Left hindlimb (tissue), 1 donor: ENCODE measurements at regions not wholly inside any gene's neighbourhood (a gene's known extent, or its start where the extent isn't known, plus 50 kb on each side); places are given as distances from the start of the nearest gene placed in this dataset.
A peak's percentile ranks its signal among the peaks of the same experiment; 100 is the strongest.
"Not testable (repeated sequence)": the region's sequence is repeated elsewhere in the genome, so short reads cannot be mapped to it uniquely, and the experiment has no call there.

Experiments used
- DNase-seq: peaks from one replicate; pipeline ENCODE4 v3.0.0-alpha.2; 2018

- not testable (repeated sequence) for DNase-seq
These were observed 318.4 kb downstream of the ZFHX3 start for GRCh38 chr16:72729552-72729951.

GRCh38 chr16:72728516-72728915 is 319.4 kb downstream of the ZFHX3 start:
- DNase-seq: no peak

GRCh38 chr16:72727565-72727964 is 320.4 kb downstream of the ZFHX3 start:
- DNase-seq: no peak

GRCh38 chr16:72725643-72726042 is 322.3 kb downstream of the ZFHX3 start:
- no peak for DNase-seq

GRCh38 chr16:72723781-72724180 is 324.1 kb downstream of the ZFHX3 start:
- no peak for DNase-seq

- peak; percentile 30 for DNase-seq
These were observed 325.4 kb downstream of the ZFHX3 start for GRCh38 chr16:72722552-72722951.

GRCh38 chr16:72721981-72722380 is 325.9 kb downstream of the ZFHX3 start:
- no peak for DNase-seq

GRCh38 chr16:72715267-72715666 is 332.7 kb downstream of the ZFHX3 start:
- no peak for DNase-seq

GRCh38 chr16:72711823-72712222 is 336.1 kb downstream of the ZFHX3 start:
- no peak for DNase-seq

- no peak for DNase-seq
These were observed 342.1 kb downstream of the ZFHX3 start for GRCh38 chr16:72705801-72706200.

GRCh38 chr16:72704746-72705372 is 343.1 kb downstream of the ZFHX3 start:
- no peak for DNase-seq

GRCh38 chr16:72689851-72690250 is 358.1 kb downstream of the ZFHX3 start:
- no peak for DNase-seq

- DNase-seq: no peak
These were observed 367.2 kb downstream of the ZFHX3 start for GRCh38 chr16:72680732-72681131.

GRCh38 chr16:72679856-72680255 is 368.1 kb downstream of the ZFHX3 start:
- no peak for DNase-seq

- DNase-seq: no peak
These were observed 370.1 kb downstream of the ZFHX3 start for GRCh38 chr16:72677662-72678447.

- no peak for DNase-seq
These were observed 374.8 kb downstream of the ZFHX3 start for GRCh38 chr16:72673118-72673517.

GRCh38 chr16:72666267-72666666 is 381.7 kb downstream of the ZFHX3 start:
- no peak for DNase-seq

GRCh38 chr16:72665701-72666100 is 382.2 kb downstream of the ZFHX3 start:
- DNase-seq: no peak

GRCh38 chr16:72664509-72665408 is 383.2 kb downstream of the ZFHX3 start:
- DNase-seq: peak; percentile 98

GRCh38 chr16:72664056-72664508 is 383.8 kb downstream of the ZFHX3 start:
- peak; percentile 27 for DNase-seq

GRCh38 chr16:72658888-72659717 is 388.8 kb downstream of the ZFHX3 start:
- DNase-seq: no peak

- DNase-seq: no peak
These were observed 390.1 kb downstream of the ZFHX3 start for GRCh38 chr16:72657791-72658190.
